Smooth muscle cell (in vitro differentiated cells): ENCODE measurements at regions not wholly inside any gene's neighbourhood (a gene's known extent, or its start where the extent isn't known, plus 50 kb on each side); places are given as distances from the start of the nearest gene placed in this dataset.

Experiments
- DNase-seq: peaks from one replicate; lab custom pipeline; 2025; ENCODE audit not compliant: unreplicated experiment; lab: John Stamatoyannopoulos, UW
- H2AFZ ChIP-seq: fragments of 200-600 bp; sonication (generic); 2 replicates; pipeline ENCODE4 v1.6.0; 2016; ENCODE audit warnings: antibody characterized with exemption, low read depth, mild to moderate bottlenecking
- H3F3A ChIP-seq: fragments of 200-600 bp; sonication (generic); 2 replicates; pipeline ENCODE4 v1.6.0; 2017; ENCODE audit warnings: antibody characterized with exemption, low read depth
- H3K27ac ChIP-seq: fragments of 200-600 bp; sonication (generic); 2 replicates; pipeline ENCODE4 v1.5.1; 2016; ENCODE audit warnings: low read depth, mild to moderate bottlenecking
- H3K27me3 ChIP-seq: fragments of 200-600 bp; sonication (generic); 2 replicates; pipeline ENCODE4 v1.6.1; 2016; ENCODE audit warnings: low read depth, mild to moderate bottlenecking
- H3K36me3 ChIP-seq: fragments of 200-600 bp; sonication (generic); 2 replicates; pipeline ENCODE4 v1.5.1; 2016; ENCODE audit warnings: low read depth
- H3K4me1 ChIP-seq: fragments of 200-600 bp; sonication (generic); 2 replicates; pipeline ENCODE4 v1.5.1; 2016; ENCODE audit warnings: low read depth
- H3K4me2 ChIP-seq: fragments of 200-600 bp; sonication (generic); 2 replicates; pipeline ENCODE4 v1.6.0; 2016; ENCODE audit warnings: mild to moderate bottlenecking
- H3K4me3 ChIP-seq: fragments of 200-600 bp; sonication (generic); 2 replicates; pipeline ENCODE4 v1.5.1; 2016; ENCODE audit warnings: mild to moderate bottlenecking
- H3K79me2 ChIP-seq: fragments of 200-600 bp; sonication (generic); 2 replicates; pipeline ENCODE4 v1.6.0; 2016; ENCODE audit warnings: low read depth, mild to moderate bottlenecking
- H3K9ac ChIP-seq: fragments of 200-600 bp; sonication (generic); 2 replicates; pipeline ENCODE4 v1.6.0; 2016; ENCODE audit warnings: low read depth
- H3K9me3 ChIP-seq: fragments of 200-600 bp; sonication (generic); replicated peaks from 2 replicates; pipeline ENCODE4 v1.5.1; 2016; ENCODE audit warnings: low read depth
- H4K20me1 ChIP-seq: fragments of 200-600 bp; sonication (generic); 2 replicates; pipeline ENCODE4 v1.6.0; 2016; ENCODE audit warnings: low read depth
- CTCF ChIP-seq: fragments of 200-600 bp; sonication (generic); IDR thresholded peaks from 2 replicates; pipeline ENCODE4 v1.5.1; 2017; ENCODE audit warnings: borderline replicate concordance, mild to moderate bottlenecking, antibody characterized with exemption; ENCODE audit not compliant: insufficient read depth, poor library complexity, severe bottlenecking
- WGBS: methylation state at CpG from one replicate; pipeline ENCODE4 v1.1.7; 2016; ENCODE audit warnings: low lambda C conversion rate; 5-methylcytosine and 5-hydroxymethylcytosine counted together

DNA sequence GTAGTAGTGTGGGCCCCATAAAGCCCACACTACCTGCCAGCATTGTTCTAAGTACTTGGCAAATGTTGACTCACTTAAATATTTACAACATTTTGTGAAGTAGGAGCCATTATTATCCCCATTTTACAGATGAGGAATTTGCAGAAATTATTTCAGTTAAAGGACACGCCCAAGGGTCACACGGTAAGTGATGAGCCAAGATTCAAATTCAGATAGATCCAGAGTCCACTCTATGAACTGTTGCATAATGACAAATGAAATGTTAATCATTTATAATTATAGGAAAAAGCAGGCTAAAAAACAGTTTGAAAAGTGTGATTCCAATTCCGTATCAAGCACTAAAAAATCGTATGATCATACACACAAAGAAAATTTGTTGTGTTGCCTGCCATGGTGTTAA lies 108.4 kb downstream of the MDH1 start:
- no peak for DNase-seq
- peaks cover 13% of the 10 kb centered on the region for H3F3A ChIP-seq
- TF ChIP-seq CTCF = no peak
- H3K27ac ChIP-seq = no peak overlapping the region
- H3K9me3 ChIP-seq = no peaks in the 10 kb centered on the region
- no peaks in the 10 kb centered on the region for H3K27me3 ChIP-seq
- H3K9ac ChIP-seq = no peak overlapping the region
- H3K4me1 ChIP-seq = peaks cover 5% of the 10 kb centered on the region
- no peaks in the 10 kb centered on the region for H4K20me1 ChIP-seq
- no peak overlapping the region for H2AFZ ChIP-seq
- H3K79me2 ChIP-seq = no peaks in the 10 kb centered on the region
- H3K4me3 ChIP-seq = no peak overlapping the region
- 96% methylated on average over 4 of the region's 4 CpGs for WGBS
- H3K4me2 ChIP-seq = no peak overlapping the region
- H3K36me3 ChIP-seq = no peaks in the 10 kb centered on the region

GRCh38 chr2:63698786-63699548 lies 110.2 kb downstream of the MDH1 start:
- H3K36me3 ChIP-seq = no peaks in the 10 kb centered on the region
- DNase-seq = peak; percentile 8
- WGBS = 29% methylated on average over 6 of the region's 6 CpGs
- H3K27me3 ChIP-seq = no peaks in the 10 kb centered on the region
- peaks cover 13% of the 10 kb centered on the region for H3F3A ChIP-seq
- peak; percentile 49 for TF ChIP-seq CTCF
- H3K9ac ChIP-seq = peak overlapping the region; percentile 38
- no peaks in the 10 kb centered on the region for H3K79me2 ChIP-seq
- no peaks in the 10 kb centered on the region for H4K20me1 ChIP-seq
- peak overlapping the region; percentile 83 for H2AFZ ChIP-seq
- H3K9me3 ChIP-seq = no peaks in the 10 kb centered on the region
- peak overlapping the region; percentile 74 for H3K4me2 ChIP-seq
- peak overlapping the region; percentile 82 for H3K27ac ChIP-seq
- no peak overlapping the region for H3K4me3 ChIP-seq
- H3K4me1 ChIP-seq = peaks cover 5% of the 10 kb centered on the region

DNA sequence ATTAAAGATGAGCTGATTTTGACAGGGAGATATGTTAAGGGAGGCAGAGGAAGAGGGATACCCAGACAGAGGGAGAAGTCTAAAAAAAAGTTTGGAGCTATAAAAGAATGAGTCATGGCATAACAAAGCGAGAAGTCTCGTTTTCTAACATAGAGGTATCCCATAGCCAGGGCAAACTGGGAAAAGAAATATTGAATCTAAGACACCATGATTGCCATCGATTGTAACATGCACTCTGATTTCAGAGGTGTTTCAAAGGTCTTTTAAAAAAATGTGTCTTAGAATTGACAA lies 110.7 kb downstream of the MDH1 start:
- H3K4me2 ChIP-seq = peak overlapping the region; percentile 74
- no peak for TF ChIP-seq CTCF
- DNase-seq = no peak
- no peak overlapping the region for H3K9ac ChIP-seq
- WGBS = 36% methylated on average over 3 of the region's 3 CpGs
- peaks cover 13% of the 10 kb centered on the region for H3F3A ChIP-seq
- no peaks in the 10 kb centered on the region for H3K9me3 ChIP-seq
- H4K20me1 ChIP-seq = no peaks in the 10 kb centered on the region
- H3K79me2 ChIP-seq = no peaks in the 10 kb centered on the region
- peak overlapping the region; percentile 82 for H3K27ac ChIP-seq
- H2AFZ ChIP-seq = peak overlapping the region; percentile 83
- H3K4me3 ChIP-seq = no peak overlapping the region
- peaks cover 5% of the 10 kb centered on the region for H3K4me1 ChIP-seq
- H3K27me3 ChIP-seq = no peaks in the 10 kb centered on the region
- H3K36me3 ChIP-seq = no peaks in the 10 kb centered on the region

DNA sequence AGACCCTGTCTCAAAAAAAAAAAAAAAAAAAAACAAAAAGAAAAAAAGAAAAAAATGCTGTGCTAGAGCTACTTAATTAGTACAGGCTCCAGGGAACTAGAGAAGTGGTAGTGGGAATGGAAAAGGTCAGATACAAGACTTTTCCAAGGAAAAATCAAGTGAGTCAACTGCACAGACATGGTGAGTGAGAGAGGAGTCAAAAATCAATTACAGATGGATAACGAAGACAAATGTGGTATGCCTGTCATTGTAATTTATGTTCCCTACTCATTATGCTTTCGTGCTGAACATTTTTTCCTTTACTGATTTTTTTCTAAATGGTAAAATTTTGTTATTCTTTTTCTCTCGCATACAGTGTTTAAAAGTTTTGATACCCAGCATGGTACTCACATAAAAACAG lies 111.5 kb downstream of the MDH1 start:
- Histone ChIP-seq H3K9ac (no peak overlapping the region), H3K36me3 (no peaks in the 10 kb centered on the region), H3K9me3 (no peaks in the 10 kb centered on the region), H3K79me2 (no peaks in the 10 kb centered on the region), H3F3A (peaks cover 13% of the 10 kb centered on the region), H4K20me1 (no peaks in the 10 kb centered on the region), H3K4me3 (no peak overlapping the region), H2AFZ (no peak overlapping the region), H3K27me3 (no peaks in the 10 kb centered on the region), H3K27ac (no peak overlapping the region), H3K4me1 (peaks cover 5% of the 10 kb centered on the region), H3K4me2 (no peak overlapping the region)
- WGBS = 85% methylated on average over 3 of the region's 3 CpGs
- DNase-seq = no peak
- TF ChIP-seq CTCF = no peak
